Right lobe of liver (tissue), 4 donors: ENCODE measurements at regions not wholly inside any gene's neighbourhood (a gene's known extent, or its start where the extent isn't known, plus 50 kb on each side); places are given as distances from the start of the nearest gene placed in this dataset.

ENCODE experiments used
- CTCF ChIP-seq, 4 donors: fragments of 200-600 bp in 3 of 4; fragments of 450-650 bp in 1 of 4; IDR thresholded peaks; one replicate each; pipeline versions ENCODE4 v1.5.1 to v1.8.0; 2016 to 2022; ENCODE audit warnings: antibody characterized with exemption in 4 of 4, mild to moderate bottlenecking in 2 of 4
- POLR2A ChIP-seq: fragments of 450-650 bp; IDR thresholded peaks from one replicate; pipeline ENCODE4 v1.6.1; 2017; ENCODE audit warnings: antibody characterized with exemption, mild to moderate bottlenecking
- donor health status: DM: no; HTN: no; CAD: no.
- donor health status: DM: no; HTN: no; CAD: no.
- donor health status: DM: no; HTN: yes; CAD: no.

GRCh38 chr9:107214381-107214780, 68.7 kb upstream of the RAD23B start:
- no peak for TF ChIP-seq POLR2A
- no peak for TF ChIP-seq CTCF (IDR thresholded peaks at IDR 0.05)
